ENCODE measurements at regions not wholly inside any gene's neighbourhood (a gene's known extent, or its start where the extent isn't known, plus 50 kb on each side); places are given as distances from the start of the nearest gene placed in this dataset.

GRCh38 chr6:115356371-115356770 is 704.3 kb downstream of the FRK start:
- Histone ChIP-seq H3K36me3 (ENCODE audit: control insufficient read depth, insufficient read depth, low read length) (no peaks in the 10 kb centered on the region), H3K4me3 (replicated peaks; ENCODE audit: low read depth, low read length) (no peak overlapping the region), H3K27me3 (replicated peaks; ENCODE audit: control insufficient read depth, insufficient read depth, low read length) (no peaks in the 10 kb centered on the region)
- no peak for TF ChIP-seq CTCF (IDR thresholded peaks at IDR 0.05; ENCODE audit: insufficient read depth, low read length, poor library complexity, severe bottlenecking)
- DNase-seq (ENCODE audit: extremely low read depth, insufficient read length): no peak

- no peak for DNase-seq (ENCODE audit: extremely low read depth, insufficient read length)
- H3K4me3 ChIP-seq (replicated peaks; ENCODE audit: low read depth, low read length): no peak overlapping the region
- no peaks in the 10 kb centered on the region for H3K27me3 ChIP-seq (replicated peaks; ENCODE audit: control insufficient read depth, insufficient read depth, low read length)
- no peak for TF ChIP-seq CTCF (IDR thresholded peaks at IDR 0.05; ENCODE audit: insufficient read depth, low read length, poor library complexity, severe bottlenecking)
- H3K36me3 ChIP-seq (ENCODE audit: control insufficient read depth, insufficient read depth, low read length): no peaks in the 10 kb centered on the region
Observed at GRCh38 chr6:115323001-115323400, 737.7 kb downstream of the FRK start.

- Histone ChIP-seq H3K4me3 (replicated peaks; ENCODE audit: low read depth, low read length) (no peak overlapping the region), H3K27me3 (replicated peaks; ENCODE audit: control insufficient read depth, insufficient read depth, low read length) (no peaks in the 10 kb centered on the region), H3K36me3 (ENCODE audit: control insufficient read depth, insufficient read depth, low read length) (no peaks in the 10 kb centered on the region)
- DNase-seq (ENCODE audit: extremely low read depth, insufficient read length): no peak
- TF ChIP-seq CTCF (IDR thresholded peaks at IDR 0.05; ENCODE audit: insufficient read depth, low read length, poor library complexity, severe bottlenecking): no peak
Observed at GRCh38 chr6:115319823-115320222, 740.9 kb downstream of the FRK start.

GRCh38 chr6:115310156-115310555 is 750.5 kb downstream of the FRK start:
- H3K27me3 ChIP-seq (replicated peaks; ENCODE audit: control insufficient read depth, insufficient read depth, low read length): no peaks in the 10 kb centered on the region
- TF ChIP-seq CTCF (IDR thresholded peaks at IDR 0.05; ENCODE audit: insufficient read depth, low read length, poor library complexity, severe bottlenecking): no peak
- no peaks in the 10 kb centered on the region for H3K36me3 ChIP-seq (ENCODE audit: control insufficient read depth, insufficient read depth, low read length)
- DNase-seq (ENCODE audit: extremely low read depth, insufficient read length): no peak
- no peak overlapping the region for H3K4me3 ChIP-seq (replicated peaks; ENCODE audit: low read depth, low read length)

GRCh38 chr6:115302731-115303130 is 758.0 kb downstream of the FRK start:
- TF ChIP-seq CTCF (IDR thresholded peaks at IDR 0.05; ENCODE audit: insufficient read depth, low read length, poor library complexity, severe bottlenecking): no peak
- DNase-seq (ENCODE audit: extremely low read depth, insufficient read length): no peak
- Histone ChIP-seq H3K4me3 (replicated peaks; ENCODE audit: low read depth, low read length) (no peak overlapping the region), H3K36me3 (ENCODE audit: control insufficient read depth, insufficient read depth, low read length) (no peaks in the 10 kb centered on the region), H3K27me3 (replicated peaks; ENCODE audit: control insufficient read depth, insufficient read depth, low read length) (no peaks in the 10 kb centered on the region)

- Histone ChIP-seq H3K27me3 (replicated peaks; ENCODE audit: control insufficient read depth, insufficient read depth, low read length) (no peaks in the 10 kb centered on the region), H3K36me3 (ENCODE audit: control insufficient read depth, insufficient read depth, low read length) (no peaks in the 10 kb centered on the region), H3K4me3 (replicated peaks; ENCODE audit: low read depth, low read length) (no peak overlapping the region)
- TF ChIP-seq CTCF (IDR thresholded peaks at IDR 0.05; ENCODE audit: insufficient read depth, low read length, poor library complexity, severe bottlenecking): no peak
- DNase-seq (ENCODE audit: extremely low read depth, insufficient read length): no peak
Observed at GRCh38 chr6:115287467-115287866, 773.2 kb downstream of the FRK start.
